IMR-90 (cell line): ENCODE measurements at regions not wholly inside any gene's neighbourhood (a gene's known extent, or its start where the extent isn't known, plus 50 kb on each side); places are given as distances from the start of the nearest gene placed in this dataset.

Experiments
- ATAC-seq: fragments of 200-7000 bp; cut with Tn5 transposase; 2 replicates; pipeline ENCODE4 v1.9.1; 2020; ENCODE audit warnings: low read depth, mild to moderate bottlenecking, moderate library complexity
- BruUV-seq: library from RNA; stranded (reverse); fragments of 400-500 nt; replicated peaks from 2 replicates; lab custom pipeline; 2021; lab: Mats Ljungman, UMichigan
- CTCF ChIA-PET: fragments of 300-600 bp; formaldehyde crosslinking; extraction: SDS; loops from one replicate; lab custom pipeline; 2021; ENCODE audit warnings: antibody characterized with exemption; lab: Yijun Ruan, JAX
- POLR2A ChIA-PET: fragments of 300-600 bp; sonication (Branson Sonifier 250); formaldehyde crosslinking; loops from one replicate; lab custom pipeline; 2022; ENCODE audit warnings: antibody characterized with exemption; ENCODE audit not compliant: unreplicated experiment; lab: Charles Lee
- DNase-seq: peaks from one replicate; pipeline ENCODE4 v3.0.0; 2013
- H2AFZ ChIP-seq: replicated peaks from 2 replicates; pipeline ENCODE3; 2013; ENCODE audit warnings: low read length, mild to moderate bottlenecking; ENCODE audit not compliant: poor library complexity
- H2AK5ac ChIP-seq: 2 replicates; pipeline ENCODE4 v1.6.1; 2013; ENCODE audit warnings: low read depth, low read length, inconsistent platforms
- H2AK9ac ChIP-seq: replicated peaks from 2 replicates; pipeline ENCODE3; 2013; ENCODE audit warnings: mild to moderate bottlenecking, low read depth, low read length, moderate library complexity; ENCODE audit not compliant: poor library complexity
- H2BK120ac ChIP-seq: 2 replicates; pipeline ENCODE4 v1.6.1; 2013; ENCODE audit warnings: low read depth, low read length, inconsistent platforms
- H2BK15ac ChIP-seq: 3 replicates; pipeline ENCODE4 v1.6.1; 2013; ENCODE audit warnings: low read depth, low read length, inconsistent platforms
- H2BK20ac ChIP-seq: 2 replicates; pipeline ENCODE4 v1.6.1; 2013; ENCODE audit warnings: low read depth, mild to moderate bottlenecking, inconsistent platforms, low read length, moderate library complexity
- H2BK5ac ChIP-seq: 2 replicates; pipeline ENCODE4 v1.6.1; 2013; ENCODE audit warnings: mild to moderate bottlenecking, low read depth, low read length, inconsistent platforms; ENCODE audit not compliant: poor library complexity, severe bottlenecking
- H3K14ac ChIP-seq: replicated peaks from 2 replicates; pipeline ENCODE4 v1.6.1; 2013; ENCODE audit warnings: low read depth, low read length, inconsistent platforms
- H3K18ac ChIP-seq: 2 replicates; pipeline ENCODE4 v1.6.1; 2013; ENCODE audit warnings: low read depth, low read length, control low read depth
- H3K23ac ChIP-seq: 2 replicates; pipeline ENCODE4 v1.6.1; 2013; ENCODE audit warnings: low read depth, low read length, inconsistent platforms
- H3K27ac ChIP-seq: 2 replicates; pipeline ENCODE4 v1.5.1; 2013; ENCODE audit warnings: mild to moderate bottlenecking, control low read depth, low read length; ENCODE audit not compliant: insufficient read depth
- H3K27me3 ChIP-seq: 2 replicates; pipeline ENCODE4 v1.6.1; 2013; ENCODE audit warnings: low read length; ENCODE audit not compliant: control insufficient read depth, insufficient read depth
- H3K36me3 ChIP-seq: 2 replicates; pipeline ENCODE4 v1.6.1; 2013; ENCODE audit warnings: low read length, mixed read lengths; ENCODE audit not compliant: control insufficient read depth, insufficient read depth
- H3K4ac ChIP-seq: 2 replicates; pipeline ENCODE4 v1.6.1; 2013; ENCODE audit warnings: low read depth, low read length, inconsistent platforms
- H3K4me1 ChIP-seq: 2 replicates; pipeline ENCODE4 v1.6.1; 2013; ENCODE audit warnings: low read length, mixed read lengths; ENCODE audit not compliant: control insufficient read depth, insufficient read depth
- H3K4me2 ChIP-seq: 2 replicates; pipeline ENCODE4 v1.6.1; 2013; ENCODE audit warnings: low read depth, mild to moderate bottlenecking, control low read depth, low read length, moderate library complexity
- H3K4me3 ChIP-seq: 2 replicates; pipeline ENCODE4 v1.5.1; 2013; ENCODE audit warnings: low read depth, mild to moderate bottlenecking, control low read depth, low read length, moderate library complexity; ENCODE audit not compliant: insufficient read depth
- H3K56ac ChIP-seq: 2 replicates; pipeline ENCODE4 v1.6.1; 2013; ENCODE audit warnings: low read length, inconsistent platforms; ENCODE audit not compliant: insufficient read depth; ENCODE audit errors: extremely low read depth
- H3K79me1 ChIP-seq, 2 experiments: 2 replicates each; pipeline ENCODE4 v1.6.1; 2013; ENCODE audit warnings: low read length in 2 of 2, inconsistent platforms in 1 of 2, low read depth in 1 of 2
- H3K9ac ChIP-seq: 2 replicates; pipeline ENCODE4 v1.6.1; 2013; ENCODE audit warnings: low read depth, low read length, control low read depth
- H3K9me1 ChIP-seq: 2 replicates; pipeline ENCODE4 v1.6.1; 2013; ENCODE audit warnings: low read length, inconsistent platforms; ENCODE audit not compliant: insufficient read depth
- H3K9me3 ChIP-seq: 2 replicates; pipeline ENCODE4 v1.6.1; 2013; ENCODE audit warnings: low read length; ENCODE audit not compliant: control insufficient read depth, insufficient read depth
- H4K20me1 ChIP-seq: 2 replicates; pipeline ENCODE4 v1.6.1; 2013; ENCODE audit warnings: low read length, inconsistent platforms; ENCODE audit not compliant: insufficient read depth
- H4K5ac ChIP-seq: 2 replicates; pipeline ENCODE4 v1.6.1; 2013; ENCODE audit warnings: mild to moderate bottlenecking, low read depth, low read length, control low read depth
- H4K8ac ChIP-seq, 2 experiments: 2 replicates each; pipeline ENCODE4 v1.6.1; 2013; ENCODE audit warnings: low read depth in 2 of 2, low read length in 2 of 2, control low read depth in 1 of 2, inconsistent platforms in 1 of 2
- H4K91ac ChIP-seq: 2 replicates; pipeline ENCODE4 v1.6.1; 2013; ENCODE audit warnings: low read depth, low read length, inconsistent platforms; ENCODE audit not compliant: insufficient read depth
- BHLHE40 ChIP-seq: fragments of 150-350 bp; IDR thresholded peaks from 2 replicates; pipeline ENCODE4 v1.6.1; 2016; ENCODE audit warnings: mild to moderate bottlenecking, low read depth, low read length
- CEBPB ChIP-seq: IDR thresholded peaks from 2 replicates; pipeline ENCODE4 v1.6.1; 2012; ENCODE audit warnings: low read depth, low read length, improper control_type of control experiment
- CHD1 ChIP-seq: IDR thresholded peaks from 2 replicates; pipeline ENCODE4 v1.6.1; 2012; ENCODE audit warnings: low read depth, low read length, improper control_type of control experiment
- ELK1 ChIP-seq: fragments of 150-350 bp; IDR thresholded peaks from 2 replicates; pipeline ENCODE4 v1.6.1; 2016; ENCODE audit warnings: low read depth, mild to moderate bottlenecking, low read length, moderate library complexity, borderline replicate concordance
- FOS ChIP-seq: fragments of 150-350 bp; IDR thresholded peaks from 2 replicates; pipeline ENCODE4 v1.6.1; 2016; ENCODE audit warnings: low read depth, low read length
- MAFK ChIP-seq: IDR thresholded peaks from 2 replicates; pipeline ENCODE4 v1.6.1; 2012; ENCODE audit warnings: low read depth, low read length, improper control_type of control experiment
- MAZ ChIP-seq: IDR thresholded peaks from 2 replicates; pipeline ENCODE4 v1.6.1; 2012; ENCODE audit warnings: low read depth, mild to moderate bottlenecking, low read length, improper control_type of control experiment, moderate library complexity, borderline replicate concordance
- MXI1 ChIP-seq: IDR thresholded peaks from 2 replicates; pipeline ENCODE4 v1.6.1; 2012; ENCODE audit warnings: low read depth, mild to moderate bottlenecking, low read length, moderate library complexity, borderline replicate concordance
- NFE2L2 ChIP-seq: fragments of 150-350 bp; IDR thresholded peaks from 2 replicates; pipeline ENCODE4 v1.6.1; 2016; ENCODE audit warnings: low read depth, mild to moderate bottlenecking, low read length
- POLR2A ChIP-seq: IDR thresholded peaks from 2 replicates; pipeline ENCODE4 v1.6.1; 2012; ENCODE audit warnings: mild to moderate bottlenecking, low read depth, low read length
- RCOR1 ChIP-seq: IDR thresholded peaks from 2 replicates; pipeline ENCODE4 v1.6.1; 2012; ENCODE audit warnings: mild to moderate bottlenecking, low read length, improper control_type of control experiment; ENCODE audit not compliant: insufficient replicate concordance
- SMC3 ChIP-seq: fragments of 150-350 bp; IDR thresholded peaks from 2 replicates; pipeline ENCODE4 v1.6.1; 2016; ENCODE audit warnings: low read depth, mild to moderate bottlenecking, antibody characterized with exemption, low read length, moderate library complexity
- USF2 ChIP-seq: fragments of 150-350 bp; IDR thresholded peaks from 2 replicates; pipeline ENCODE4 v1.6.1; 2017; ENCODE audit warnings: mild to moderate bottlenecking, antibody characterized with exemption, low read length, low read depth
- WGBS, 2 experiments: methylation state at CpG; one replicate each; pipeline versions ENCODE4 v1.1.5 to v1.1.7; 2013; ENCODE audit warnings: missing lambda C conversion rate in 2 of 2; ENCODE audit not compliant: insufficient read length in 1 of 2; ENCODE audit errors: extremely low coverage in 2 of 2; 5-methylcytosine and 5-hydroxymethylcytosine counted together
- dilution Hi-C: fragments of 300-500 bp; cut with HindIII; formaldehyde crosslinking; loops from one replicate; pipeline ENCODE4 v1.14.3; 2018; ENCODE audit warnings: low sequenced_read_pairs; ENCODE audit not compliant: unreplicated experiment
- in situ Hi-C: fragments of 300-500 bp; cut with MboI; formaldehyde crosslinking; loops from 3 replicates; pipeline ENCODE4 v1.14.3; 2019; ENCODE audit warnings: low sequenced_read_pairs, inconsistent platforms, mixed read lengths
- intact Hi-C: fragments of 100-400 bp; cut with micrococcal nuclease; formaldehyde crosslinking; loops from 2 replicates; pipeline ENCODE4 v1.10.0; 2022

GRCh38 chr1:198472119-198472518 is 68.4 kb downstream of the ATP6V1G3 start:
- Histone ChIP-seq H3K56ac (no peak overlapping the region), H3K14ac (no peak overlapping the region), H2BK20ac (no peak overlapping the region; the same call in 1 of the 2 replicates), H3K9me1 (no peaks in the 10 kb centered on the region; the same call in 1 of the 2 replicates), H4K20me1 (no peaks in the 10 kb centered on the region), H3K9ac (no peak overlapping the region), H3K79me1 (no peaks in the 10 kb centered on the region), H2AK9ac (no peak overlapping the region), H4K8ac (no peak overlapping the region), H3K27me3 (no peaks in the 10 kb centered on the region), H2AFZ (no peak overlapping the region), H3K4me3 (no peak overlapping the region), H2BK15ac (no peak overlapping the region), H4K91ac (no peak overlapping the region), H2BK5ac (no peak overlapping the region), H3K4me2 (no peak overlapping the region), H3K27ac (no peak overlapping the region), H4K5ac (no peak overlapping the region), H3K9me3 (no peaks in the 10 kb centered on the region), H3K18ac (no peak overlapping the region), H3K4ac (no peak overlapping the region), H2AK5ac (no peak overlapping the region), H3K23ac (no peak overlapping the region), H3K4me1 (peaks cover 2% of the 10 kb centered on the region), H2BK120ac (no peak overlapping the region), H3K36me3 (no peaks in the 10 kb centered on the region)
- intact Hi-C loops (no loop called here), dilution Hi-C loops (no loop called here), in situ Hi-C loops (loop anchor here (25.0 kb wide), 1 partner anchor 860 kb away; no protein-coding TSS in a partner anchor)
- BruUV-seq: no TSS peak
- TF ChIP-seq CEBPB (no peak), MAFK (no peak), MXI1 (no peak), USF2 (no peak), FOS (no peak), NFE2L2 (no peak), SMC3 (no peak), MAZ (no peak), ELK1 (no peak), POLR2A (no peak), RCOR1 (no peak), BHLHE40 (no peak), CHD1 (no peak)
- no CpG with 5 or more reads among the region's 1 CpG for WGBS, 2 experiments
- POLR2A ChIA-PET: no interaction called here
- ATAC-seq (no peak), DNase-seq (no peak)
- CTCF ChIA-PET: no interaction called here
